RKO (cell line): ENCODE measurements at regions not wholly inside any gene's neighbourhood (a gene's known extent, or its start where the extent isn't known, plus 50 kb on each side); places are given as distances from the start of the nearest gene placed in this dataset.
"Not testable (repeated sequence)": the region's sequence is repeated elsewhere in the genome, so short reads cannot be mapped to it uniquely, and the experiment has no call there.

Source experiments
- DNase-seq: peaks from one replicate; pipeline ENCODE4 v3.0.0-alpha.2; 2016; ENCODE audit warnings: low spot score

DNA sequence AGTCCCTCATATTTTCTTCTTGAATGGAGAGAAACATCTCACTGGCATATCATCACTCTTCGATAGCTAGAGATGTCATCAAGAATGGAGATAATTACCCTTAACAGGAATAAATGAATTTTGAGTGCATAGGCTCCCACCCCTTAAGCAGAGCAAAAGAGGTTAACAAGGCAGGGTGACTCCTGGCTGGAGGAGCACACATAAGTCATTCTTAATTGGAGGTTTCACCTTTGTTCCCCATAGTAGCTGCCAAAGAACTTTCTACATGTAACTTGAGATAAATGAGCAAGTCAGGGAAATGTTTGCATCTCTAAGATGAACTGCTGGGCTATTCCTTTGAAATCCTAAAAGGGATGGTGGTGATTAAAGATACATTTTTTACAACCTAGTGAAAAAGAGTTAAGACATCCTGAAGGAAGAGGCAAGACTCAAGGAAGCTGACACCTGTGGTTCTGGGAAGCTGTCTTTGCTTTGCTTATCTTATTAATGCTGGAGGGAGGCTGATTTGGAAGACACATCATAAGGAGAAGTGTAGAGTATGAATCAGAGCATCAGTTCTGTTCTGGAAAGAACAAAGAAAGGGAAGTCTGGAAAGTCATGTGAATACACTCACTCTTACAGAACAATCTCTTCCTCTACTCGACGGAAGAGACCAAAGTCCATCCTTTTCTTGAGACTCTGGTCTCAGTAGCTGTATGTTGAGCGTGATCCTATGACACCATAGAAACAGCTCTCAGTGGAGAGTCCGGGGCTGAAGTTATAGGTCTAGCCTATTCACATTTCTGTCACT, 326.3 kb downstream of the OSTF1 start:
- no peak for DNase-seq

DNA sequence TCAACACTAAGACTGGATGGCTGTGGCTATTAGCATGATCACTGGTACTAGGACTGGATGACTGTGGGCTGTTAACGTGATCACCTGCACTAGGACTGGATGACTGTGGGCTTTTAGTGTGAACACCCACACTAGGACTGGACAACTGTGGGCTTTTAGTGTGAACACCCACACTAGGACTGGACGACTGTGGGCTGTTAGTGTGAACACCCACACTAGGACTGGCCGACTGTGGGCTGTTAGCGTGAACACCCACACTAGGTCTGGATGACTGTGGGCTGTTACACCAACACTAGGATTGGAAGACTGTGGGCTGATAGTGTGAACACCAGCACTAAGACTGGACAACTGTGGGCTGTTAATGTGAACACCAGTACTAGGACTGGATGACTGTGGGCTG, 329.2 kb downstream of the OSTF1 start:
- DNase-seq, result no peak

DNA sequence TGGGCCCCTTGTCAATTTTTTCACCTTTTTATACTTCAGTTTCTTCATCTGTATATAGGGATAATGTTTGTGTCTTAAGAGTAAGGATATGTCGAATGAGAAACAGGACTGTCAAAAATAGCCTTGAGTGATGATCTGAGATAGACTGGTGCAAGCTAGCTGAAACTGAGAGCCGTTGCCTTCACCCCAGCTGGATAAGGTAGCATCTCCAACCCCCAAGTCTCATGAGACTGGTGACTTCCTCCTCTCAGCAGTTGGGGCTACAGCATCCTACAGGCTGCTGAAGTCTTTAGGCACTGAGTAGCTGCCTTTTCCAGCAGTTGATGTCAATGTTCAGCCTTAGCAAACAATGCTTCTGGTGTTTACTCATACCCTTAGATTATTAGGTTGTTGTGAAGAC, 330.2 kb downstream of the OSTF1 start:
- no peak for DNase-seq

DNA sequence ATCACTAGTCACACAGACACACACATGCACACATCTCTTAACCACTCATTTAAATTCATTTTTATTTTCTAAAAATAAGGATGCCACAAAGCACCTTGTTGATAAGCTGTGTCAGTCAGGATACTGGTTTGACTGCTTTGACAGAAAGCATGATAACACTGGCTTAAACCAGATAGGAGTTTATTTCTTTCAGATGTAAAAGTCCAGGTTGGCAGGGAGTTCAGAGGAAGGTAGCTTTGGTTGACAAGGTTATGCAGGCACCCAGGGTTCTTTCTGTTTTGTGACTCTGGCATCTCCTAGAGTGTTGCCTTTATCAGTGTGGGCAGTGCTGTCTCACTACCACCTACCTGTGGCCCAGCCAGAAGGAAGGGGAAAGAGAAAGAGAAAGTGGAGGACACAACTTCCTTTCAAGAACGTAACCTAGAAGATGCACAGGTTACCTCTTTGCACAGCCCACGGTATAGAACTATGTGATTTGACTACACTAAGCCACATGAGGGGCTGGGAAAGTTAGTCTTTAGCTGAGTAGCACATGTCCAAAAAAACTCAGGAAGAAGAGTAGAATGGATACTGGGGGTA, 334.7 kb downstream of the OSTF1 start:
- no peak for DNase-seq

DNA sequence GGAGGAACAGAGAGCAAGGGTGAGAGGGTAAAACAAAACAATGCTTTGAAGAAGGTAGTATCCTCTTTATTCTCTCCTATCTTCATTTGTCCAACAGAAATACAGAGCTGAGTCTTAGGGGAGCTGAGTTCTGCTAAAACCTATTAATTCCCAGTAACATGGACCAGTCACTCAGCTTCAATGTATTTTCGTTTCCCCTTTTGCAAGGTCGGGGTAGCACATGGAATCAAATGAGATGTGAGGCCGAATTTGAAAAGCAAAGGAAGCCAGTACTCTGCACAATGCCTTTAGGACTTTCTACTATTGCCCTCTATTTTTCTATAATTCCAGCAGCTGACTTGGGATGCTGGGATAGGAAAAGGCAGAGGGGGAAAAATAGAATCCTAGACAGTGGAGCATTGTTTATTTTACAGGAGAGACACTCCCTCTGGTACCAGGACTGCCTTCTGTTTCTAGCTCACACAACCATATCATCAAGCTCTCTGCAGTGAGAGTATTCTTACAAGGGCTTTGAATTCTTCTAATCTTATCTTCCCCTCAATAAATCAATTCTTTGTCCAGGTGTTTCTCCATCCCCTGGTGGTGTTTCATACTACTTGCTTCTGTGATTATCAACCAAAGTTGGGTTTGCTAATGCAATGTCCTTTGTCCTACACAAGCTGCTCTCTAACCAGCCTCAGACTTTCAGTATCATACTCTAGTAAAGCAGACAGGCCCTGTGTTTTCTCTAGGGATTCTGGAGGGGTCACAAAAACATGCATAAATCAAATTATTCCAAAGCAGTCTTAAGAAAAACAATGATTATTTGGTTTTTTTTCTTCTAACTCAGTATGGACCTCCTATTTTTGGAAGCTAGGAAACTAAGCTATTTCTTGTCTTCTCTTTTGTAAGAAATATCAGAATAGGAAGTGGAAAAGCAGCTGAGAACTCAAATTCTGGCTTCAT, 341.5 kb downstream of the OSTF1 start:
- no peak for DNase-seq

DNA sequence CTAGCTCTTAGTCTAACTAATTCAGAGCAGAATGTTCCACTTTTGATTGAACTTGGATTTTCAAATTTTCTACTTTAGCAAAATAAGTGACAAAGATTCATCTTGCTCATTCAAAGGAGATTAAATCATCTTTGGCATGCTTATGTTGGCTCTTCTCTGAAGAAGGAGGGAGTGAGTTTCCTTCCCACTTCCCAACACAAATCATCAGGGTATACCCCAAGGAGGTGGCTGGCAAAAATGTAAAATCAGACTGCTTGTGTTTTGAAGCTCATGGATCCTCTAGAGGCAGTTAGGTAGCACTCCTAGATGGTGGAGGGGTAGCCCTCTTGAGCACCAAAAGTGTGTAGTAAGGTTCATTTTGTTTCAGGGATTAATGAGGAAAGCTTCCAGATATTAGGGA, 343.1 kb downstream of the OSTF1 start:
- no peak for DNase-seq

DNA sequence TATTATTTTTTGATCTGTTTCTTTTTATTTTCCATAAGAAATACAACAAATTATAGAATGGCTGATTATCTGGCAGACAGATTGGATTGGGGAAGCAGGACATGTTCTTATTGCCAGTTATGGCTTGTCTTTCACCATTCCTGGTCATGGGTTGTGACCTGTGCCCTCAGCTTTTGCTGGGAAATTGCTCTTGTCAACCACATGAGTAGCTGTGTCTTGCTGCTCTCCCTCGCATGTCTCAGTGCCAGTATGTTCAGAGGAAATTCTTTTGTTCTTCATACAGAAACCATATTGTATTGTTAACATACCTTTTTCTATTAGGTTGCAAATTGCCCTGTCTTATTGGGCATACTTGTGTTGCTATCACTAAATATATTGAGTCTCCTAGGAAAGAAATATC, 344.1 kb downstream of the OSTF1 start:
- DNase-seq, result no peak

DNA sequence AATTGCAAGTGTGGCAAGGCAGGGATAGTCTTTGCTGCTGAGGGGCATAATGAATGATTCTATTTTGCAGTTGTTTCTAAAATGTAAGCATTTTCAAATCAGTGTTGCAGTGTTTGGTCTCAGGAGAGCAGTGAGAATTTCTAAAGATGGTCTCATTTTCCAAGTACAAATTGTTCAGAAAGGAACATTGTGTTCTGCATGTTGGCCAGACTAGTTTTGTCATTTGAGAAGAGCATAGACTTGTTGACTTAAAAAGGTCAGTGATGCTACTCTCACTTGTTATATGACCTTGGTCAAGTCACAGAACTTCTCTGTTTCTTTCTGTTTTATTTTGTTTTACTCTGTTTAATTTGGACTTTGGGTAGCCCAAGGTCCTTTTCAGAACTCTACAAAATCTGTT, 344.6 kb downstream of the OSTF1 start:
- DNase-seq, result no peak

DNA sequence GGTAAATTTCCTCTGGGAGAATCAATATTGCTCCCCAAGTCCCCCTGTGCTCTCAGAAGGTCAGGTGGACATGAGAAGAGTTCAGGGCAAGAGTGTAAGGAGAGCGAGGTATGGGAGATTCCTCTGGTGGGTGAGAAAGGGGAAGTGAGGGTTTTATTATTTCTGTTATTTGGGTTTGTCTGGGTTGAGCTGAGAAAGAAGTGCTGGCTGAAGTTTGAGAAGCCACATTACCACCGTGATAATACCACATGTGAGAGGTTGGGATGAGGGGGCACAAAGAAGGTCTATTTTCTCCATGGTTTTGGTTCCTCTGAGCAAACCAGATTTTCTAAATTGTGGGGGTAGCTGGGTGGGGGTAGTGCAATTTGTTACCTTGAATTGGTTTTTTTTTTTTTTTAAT, 350.4 kb downstream of the OSTF1 start:
- no peak for DNase-seq

DNA sequence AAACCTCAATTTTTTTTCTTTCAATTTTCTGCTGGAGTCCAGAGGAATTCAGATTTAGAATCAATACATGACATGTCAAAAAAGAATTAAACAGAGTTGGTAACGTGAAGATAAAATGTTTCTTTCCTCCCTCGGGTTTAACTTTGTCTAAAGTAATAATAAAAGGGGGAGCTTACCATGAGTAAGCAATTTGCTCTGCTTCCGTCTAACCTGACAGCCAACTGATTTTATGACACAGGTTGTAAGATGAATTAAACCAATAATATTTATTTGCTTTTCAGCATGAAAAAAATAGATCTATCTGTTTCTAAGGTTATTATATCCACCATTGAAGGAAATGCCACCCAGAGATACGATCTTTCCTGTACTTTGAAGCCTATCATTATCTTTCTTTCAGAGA, 352.6 kb downstream of the OSTF1 start:
- no peak for DNase-seq

DNA sequence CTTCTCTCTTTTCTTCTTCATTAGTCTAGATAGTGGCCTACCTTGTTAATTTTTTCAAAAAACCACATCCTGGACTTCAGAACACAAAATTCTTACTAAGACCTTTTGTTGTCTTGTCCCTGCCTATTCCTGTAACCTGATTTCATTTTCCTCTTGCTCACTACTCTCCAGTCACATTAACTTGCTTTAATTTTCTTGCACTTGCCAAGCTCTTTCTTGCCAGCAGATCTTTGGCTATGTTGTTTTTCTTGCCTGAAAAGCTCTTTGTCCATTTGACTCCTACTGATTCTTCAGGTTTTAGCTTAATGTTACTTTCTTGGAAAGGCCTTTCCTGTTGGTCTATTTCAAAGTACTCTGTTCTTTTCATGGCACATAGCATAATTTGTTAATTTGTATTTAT, 356.8 kb downstream of the OSTF1 start:
- DNase-seq, result no peak

DNA sequence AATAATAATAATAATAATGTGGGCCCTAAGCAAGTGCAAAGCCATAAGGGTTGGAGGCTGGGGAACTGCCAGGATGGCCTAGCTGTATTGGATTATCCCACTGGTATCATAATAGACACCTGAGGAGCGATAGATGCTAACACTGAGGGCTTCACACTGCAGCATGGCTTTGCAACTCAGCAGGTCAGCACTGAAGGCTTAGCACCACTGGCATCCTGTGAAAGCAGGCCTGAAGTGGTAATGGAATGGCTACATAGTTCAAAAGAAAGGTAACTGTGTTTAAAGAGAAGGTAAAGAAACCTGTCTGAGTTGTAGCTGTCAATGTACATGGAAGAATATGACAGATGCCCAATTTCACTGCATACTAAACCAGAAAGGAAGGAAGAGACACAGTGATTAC, 359.0 kb downstream of the OSTF1 start:
- no peak for DNase-seq

DNA sequence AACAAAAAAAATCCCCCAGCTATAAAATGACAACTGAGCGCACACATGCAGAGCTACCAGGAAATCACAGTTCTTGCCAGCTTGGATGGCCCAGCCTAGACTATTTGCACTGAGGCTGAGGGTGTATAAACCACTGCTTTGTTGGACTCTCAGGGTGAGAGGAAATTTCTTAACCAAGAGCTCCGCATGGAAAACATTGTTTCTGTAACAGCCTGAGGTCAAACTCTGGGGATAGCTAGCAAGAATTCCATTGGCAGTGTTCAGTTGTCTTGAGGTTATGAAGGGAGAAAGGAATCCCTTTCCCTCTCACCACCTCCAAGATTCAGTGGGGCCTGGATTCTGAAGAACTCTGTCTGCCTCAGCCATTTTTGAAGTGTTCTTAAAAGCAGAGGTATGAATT, 360.0 kb downstream of the OSTF1 start:
- no peak for DNase-seq

DNA sequence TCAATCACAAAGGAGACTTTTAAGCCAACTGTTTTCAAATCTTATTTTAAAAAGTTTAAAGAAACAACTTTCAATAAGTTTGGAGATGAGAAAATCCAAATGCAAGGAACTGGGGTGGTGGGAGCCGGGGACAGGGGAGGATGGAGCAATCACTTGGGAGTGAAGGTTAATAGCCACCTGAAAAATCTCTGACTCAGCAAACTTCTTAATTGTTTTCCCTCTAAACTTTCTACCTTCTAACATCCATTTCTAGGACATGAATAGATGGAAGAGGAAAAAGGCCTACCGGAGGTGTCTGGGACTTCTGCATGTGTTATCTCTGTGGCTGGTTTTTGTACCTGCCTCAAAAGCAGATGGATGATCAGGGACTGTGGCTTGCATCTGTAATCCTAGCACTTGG, 360.6 kb downstream of the OSTF1 start:
- DNase-seq, result no peak

DNA sequence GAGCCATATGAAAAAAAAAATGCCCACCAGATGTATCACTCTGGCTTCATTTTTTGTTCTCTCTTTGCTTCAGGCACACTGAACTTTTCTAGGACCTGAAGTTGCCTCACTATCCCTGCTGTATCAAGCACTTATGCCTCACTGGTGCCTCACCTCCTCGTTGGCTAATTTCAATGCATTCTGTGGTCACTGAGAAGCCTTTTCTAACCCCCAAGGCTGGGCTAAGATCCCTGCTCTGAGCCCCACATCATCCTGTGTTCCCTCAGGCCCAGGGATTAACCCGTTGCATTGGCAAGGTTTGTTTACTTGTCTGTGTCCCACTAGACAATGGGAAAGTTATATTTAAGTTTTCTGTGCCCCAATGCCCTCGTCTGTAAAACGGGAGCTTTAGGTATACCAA, 362.7 kb downstream of the OSTF1 start:
- DNase-seq, result no peak

DNA sequence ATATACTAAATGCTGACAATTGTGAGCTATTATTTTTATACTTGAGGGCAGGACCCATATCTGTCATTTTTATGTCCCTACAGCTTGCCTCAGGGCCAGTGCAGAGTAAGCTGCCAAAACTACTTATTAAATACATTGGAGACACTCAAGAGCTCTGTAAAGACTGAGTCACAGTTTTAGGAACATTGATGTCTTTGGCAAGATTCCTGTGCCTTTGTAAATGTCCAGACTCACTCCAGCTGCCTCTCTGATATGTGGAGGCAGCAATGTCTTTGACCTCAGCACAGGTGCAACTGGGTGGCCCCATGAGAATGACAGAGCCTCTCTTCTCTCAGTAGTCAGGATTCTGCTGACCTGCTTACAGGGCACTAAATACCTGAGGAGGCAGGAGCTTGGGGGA, 363.2 kb downstream of the OSTF1 start:
- DNase-seq, result no peak

DNA sequence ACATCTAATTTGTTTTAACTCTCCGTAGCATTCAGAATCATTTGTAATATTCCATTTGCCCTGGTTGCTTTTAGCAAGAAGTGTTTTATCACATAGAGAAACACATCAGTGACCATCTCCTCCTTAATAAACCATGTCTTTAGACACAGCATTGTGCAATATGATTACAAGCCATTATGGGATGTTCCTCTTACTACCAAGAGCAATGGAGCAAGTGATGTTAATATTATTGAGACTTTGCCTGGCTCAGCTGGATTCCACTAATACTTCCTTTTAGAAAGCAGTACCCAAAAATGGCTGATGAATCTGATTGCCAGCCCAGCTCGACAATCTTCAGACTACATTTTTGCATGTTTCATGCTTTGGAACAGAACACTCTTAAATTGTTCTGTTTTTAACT, 364.2 kb downstream of the OSTF1 start:
- no peak for DNase-seq

DNA sequence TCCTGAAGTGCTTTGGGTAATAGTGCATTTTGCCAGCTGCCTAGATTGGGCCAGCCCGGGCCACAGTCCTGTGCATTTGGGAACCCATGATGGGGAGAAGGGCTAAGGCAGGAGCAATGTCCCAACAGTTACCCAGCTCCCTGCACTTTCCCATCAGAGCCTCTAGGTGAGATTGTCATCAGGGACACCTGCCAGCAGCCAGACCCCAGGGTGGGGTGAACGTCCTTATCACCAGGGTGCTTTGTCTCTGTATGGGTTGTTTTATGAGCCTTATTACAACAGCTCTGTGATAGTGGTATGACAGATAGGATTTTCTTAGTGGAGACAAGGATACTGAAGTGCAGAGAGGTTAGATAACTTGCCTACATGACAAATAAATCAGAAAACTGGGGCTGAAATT, 365.7 kb downstream of the OSTF1 start:
- no peak for DNase-seq

DNA sequence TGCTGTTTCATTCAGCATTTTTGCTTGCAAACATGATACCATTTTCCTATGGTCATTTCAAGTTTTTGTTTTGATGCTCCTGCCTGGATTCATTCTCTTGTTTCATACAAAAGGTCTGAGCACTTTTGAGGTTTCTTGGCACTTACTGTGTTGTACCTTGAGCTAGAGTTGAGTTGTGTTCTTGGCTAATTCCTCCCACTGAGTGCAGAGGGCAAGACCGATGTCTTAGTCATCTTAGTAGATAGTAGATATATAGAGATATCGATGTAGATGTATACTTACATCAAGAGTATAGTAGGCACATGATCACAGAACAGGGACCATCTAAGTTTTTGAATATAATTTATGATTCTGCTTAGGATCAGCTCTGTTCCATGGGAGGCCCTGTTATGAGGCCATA, 366.6 kb downstream of the OSTF1 start:
- no peak for DNase-seq

DNA sequence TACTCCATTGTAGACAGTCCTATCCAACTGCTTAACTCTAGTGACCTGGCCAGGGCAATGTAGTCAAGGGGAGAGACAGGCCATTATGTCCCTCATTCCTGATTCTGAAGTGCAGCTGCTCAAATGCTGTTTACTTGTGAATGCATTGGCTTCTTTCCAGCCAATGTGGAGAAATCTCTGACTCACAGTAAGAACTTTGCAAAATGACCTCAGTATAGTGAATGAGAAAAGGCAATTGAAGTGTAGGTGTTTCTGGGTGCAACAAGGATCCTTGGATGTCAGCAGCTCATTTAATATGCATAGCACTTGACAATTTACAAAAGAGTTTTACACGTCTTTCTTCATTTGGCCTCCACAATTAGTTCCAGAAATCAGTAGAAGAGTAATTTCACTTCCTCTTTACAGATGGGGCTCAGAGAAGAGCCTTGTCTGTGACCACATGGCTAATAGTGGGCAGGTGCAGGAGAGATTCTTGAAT, 367.2 kb downstream of the OSTF1 start:
- peak; percentile 17 for DNase-seq

DNA sequence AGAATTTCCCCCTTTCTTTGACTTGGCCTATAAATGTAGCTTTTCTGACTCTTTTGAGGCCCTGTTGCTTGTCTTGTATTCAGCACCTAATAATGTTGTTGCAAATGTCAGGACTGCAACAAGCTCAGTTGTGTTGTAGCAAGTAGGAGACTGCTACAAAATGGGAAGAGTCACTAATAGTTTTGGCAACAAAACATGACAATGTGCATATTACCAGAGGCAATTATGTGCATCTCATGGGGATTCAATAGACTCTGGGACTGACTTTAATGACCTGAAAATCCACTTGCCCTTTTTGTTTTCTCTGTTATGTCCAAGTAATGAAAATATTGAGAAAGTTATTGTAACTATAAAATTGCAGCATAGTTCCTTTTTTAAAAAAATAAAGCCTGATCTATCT, 368.4 kb downstream of the OSTF1 start:
- no peak for DNase-seq

DNA sequence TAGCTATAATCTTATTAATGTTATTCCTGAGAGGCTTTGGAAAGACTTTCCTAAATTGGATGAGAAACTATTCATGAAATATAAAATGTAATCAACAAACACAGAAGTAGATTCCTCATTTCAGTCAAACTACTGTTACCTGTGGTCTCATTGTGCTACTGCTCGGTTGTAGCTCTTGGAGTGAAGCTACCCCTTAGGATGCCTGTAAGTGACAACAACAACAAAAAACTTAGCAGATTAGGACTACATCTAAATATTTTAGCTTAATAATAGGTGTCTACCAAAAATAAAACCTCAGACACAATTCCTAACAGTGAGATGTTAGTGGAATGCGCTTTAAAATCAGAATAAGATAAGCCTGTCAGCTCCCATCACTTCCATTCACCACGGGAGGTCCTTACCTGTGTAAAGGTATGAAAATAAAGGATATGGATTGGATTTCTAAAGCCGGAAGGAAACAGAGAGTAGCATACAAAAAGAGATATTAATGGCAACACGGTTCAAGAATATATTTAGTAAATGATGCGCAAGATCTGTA, 369.2 kb downstream of the OSTF1 start:
- DNase-seq, result no peak

DNA sequence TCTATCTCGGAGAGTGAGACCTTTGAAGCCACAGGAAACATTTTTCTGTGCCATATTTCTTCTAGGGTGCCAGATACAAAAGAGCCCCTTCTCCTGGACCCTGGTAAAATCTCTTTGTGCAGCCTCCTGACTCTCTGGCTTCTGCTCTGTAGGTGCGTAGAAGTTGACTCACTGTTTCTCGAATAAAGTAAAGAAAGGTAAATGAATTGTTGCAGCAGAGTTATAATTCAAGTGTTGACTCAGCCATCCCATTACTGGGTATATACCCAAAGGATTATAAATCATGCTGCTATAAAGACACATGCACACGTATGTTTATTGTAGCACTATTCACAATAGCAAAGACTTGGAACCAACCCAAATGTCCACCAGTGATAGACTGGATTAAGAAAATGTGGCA, 371.0 kb downstream of the OSTF1 start:
- DNase-seq, result not testable (repeated sequence)
